Activated CD4-positive, alpha-beta T cell treated with anti-CD3 and anti-CD28 coated beads, Interleukin-2, amount 50 U/mL, for 48 hours (primary cell): ENCODE measurements at regions not wholly inside any gene's neighbourhood (a gene's known extent, or its start where the extent isn't known, plus 50 kb on each side); places are given as distances from the start of the nearest gene placed in this dataset.

Experiments used
- DNase-seq, 2 experiments: peaks; one replicate each; pipeline ENCODE4 v3.0.0-alpha.2; 2020

DNA sequence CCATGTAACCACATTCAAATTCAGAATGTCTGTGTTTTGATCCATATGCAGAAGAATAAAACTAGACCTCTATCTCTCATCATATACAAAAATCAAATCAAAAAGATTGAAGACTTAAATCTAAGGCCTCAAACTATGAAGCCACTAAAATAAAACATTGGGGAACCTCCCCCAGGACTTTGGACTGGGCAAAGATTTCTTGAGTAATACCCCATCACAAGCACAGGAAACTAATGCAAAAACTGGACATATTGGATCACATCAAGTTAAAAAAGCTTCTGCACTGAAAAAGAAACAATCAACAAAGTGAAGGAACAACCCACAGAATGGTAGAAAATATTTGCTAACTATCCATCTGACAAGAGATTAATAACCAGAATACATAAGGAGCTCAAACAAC lies 266.8 kb downstream of the EPM2A start:
- no peak for DNase-seq

DNA sequence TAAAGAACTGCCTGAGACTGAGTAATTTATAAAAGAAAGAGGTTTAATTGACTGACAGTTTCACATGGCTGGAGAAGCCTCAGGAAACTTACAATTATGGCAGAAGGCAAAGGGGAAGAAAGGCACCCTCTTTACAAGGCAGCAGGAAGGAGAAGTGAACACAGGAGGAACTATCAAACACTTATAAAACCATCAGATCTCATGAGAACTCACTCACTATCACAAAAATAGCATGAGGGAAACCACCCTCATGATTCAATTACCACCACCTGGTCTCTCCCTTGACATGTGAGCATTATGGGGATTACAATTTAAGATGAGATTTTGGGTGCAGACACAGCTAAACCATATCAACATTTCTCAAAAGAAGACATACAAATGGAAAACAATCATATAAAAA lies 266.3 kb downstream of the EPM2A start:
- no peak for DNase-seq

DNA sequence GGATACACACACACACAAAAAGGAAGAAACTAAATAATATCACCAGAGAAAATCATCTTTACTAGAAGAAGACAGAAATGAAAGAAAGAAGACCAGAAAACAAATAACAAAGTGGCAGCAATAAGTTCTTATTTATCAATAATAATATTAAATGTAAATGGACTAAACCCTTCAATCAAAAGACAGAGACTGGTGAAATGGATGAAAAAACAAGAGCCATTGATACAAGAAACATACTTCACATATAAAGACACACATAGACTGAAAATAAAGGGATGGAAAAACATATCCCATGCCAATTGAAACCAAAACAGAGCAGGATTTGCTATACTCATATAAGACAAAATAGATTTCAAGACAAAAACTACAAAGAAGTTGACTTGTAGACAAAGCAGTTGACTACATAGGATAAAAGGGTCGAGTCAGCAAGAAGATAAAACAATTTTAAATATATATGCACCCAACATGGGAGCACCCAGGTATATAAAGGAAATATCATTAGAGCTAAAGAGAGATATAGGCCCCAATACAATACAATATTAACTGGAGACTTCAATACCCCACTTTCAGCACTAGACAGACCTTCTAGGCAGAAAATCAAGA lies 259.4 kb downstream of the EPM2A start:
- DNase-seq, result no peak

DNA sequence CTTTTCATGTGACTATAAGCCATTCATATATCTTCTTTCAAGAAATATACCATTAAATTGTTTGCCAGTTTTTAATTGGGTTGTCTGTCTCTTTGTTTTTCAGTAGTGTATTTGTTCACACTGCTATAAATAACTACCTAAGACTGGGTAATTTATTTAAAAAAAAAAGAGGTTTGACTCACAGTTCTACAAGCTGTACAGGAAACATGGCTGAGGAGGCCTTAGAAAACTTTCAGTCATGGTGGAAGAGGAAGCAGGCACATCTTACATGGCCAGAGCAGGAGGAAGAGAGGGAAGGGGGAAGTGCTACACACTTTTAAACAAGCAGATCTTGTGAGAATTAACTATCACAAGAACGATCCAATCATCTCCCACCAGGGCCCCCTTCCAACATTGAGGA lies 255.3 kb downstream of the EPM2A start:
- no peak for DNase-seq

DNA sequence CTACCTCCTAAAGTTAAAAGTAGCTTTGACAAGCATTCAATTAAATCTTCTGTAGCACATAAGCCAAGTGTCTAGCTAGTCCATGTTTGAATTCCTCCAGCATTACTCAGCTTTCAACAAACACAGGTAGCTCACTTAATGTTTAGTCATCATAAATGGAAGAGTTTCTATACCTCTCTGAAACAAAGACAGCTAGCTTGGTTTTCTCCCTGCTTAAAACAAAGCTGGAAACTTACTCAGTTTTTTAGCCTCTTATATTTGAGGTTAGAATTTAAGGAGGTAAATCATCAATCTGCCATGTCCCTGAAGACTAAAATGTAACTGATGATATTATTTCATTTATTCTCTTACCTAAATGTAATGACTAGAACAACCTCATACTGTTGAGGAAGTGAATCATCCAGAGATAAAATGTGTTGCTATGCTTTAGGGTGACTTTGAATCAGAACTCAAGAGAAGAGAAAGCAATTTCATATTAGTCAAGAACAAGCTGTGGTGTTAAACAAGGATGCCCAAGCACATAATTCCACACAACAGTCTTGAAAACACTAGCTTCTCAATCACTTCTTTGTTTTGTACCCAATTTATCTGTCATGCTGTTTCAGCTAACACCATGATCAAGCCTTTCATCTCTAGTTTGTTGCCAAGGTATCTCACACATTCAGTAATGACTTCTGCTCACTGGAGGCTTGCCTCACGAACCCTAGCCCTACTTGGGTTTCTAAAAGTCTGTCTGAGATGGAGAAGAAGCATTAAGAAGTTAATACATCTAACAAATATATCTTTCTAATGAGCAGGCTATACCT lies 251.9 kb downstream of the EPM2A start:
- no peak for DNase-seq

DNA sequence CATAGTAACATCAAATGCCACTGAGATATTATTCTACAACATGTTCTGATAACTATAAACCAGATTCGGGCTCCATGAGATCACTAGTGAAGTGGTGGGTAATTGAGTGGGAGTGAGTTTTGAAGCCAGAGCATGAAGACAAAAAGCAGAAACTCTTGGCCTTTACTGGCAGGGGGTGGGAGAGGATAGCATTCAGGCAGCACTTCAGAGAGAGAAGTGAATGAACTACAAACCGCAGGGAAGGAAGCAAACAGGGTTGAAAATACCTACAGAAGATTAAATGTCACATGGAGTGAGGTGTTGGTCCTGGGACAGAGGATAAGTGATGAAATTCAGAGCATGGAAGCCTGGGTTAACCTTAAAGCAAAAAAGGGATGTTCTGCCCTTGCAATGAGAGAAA lies 250.0 kb downstream of the EPM2A start:
- DNase-seq, result no peak

DNA sequence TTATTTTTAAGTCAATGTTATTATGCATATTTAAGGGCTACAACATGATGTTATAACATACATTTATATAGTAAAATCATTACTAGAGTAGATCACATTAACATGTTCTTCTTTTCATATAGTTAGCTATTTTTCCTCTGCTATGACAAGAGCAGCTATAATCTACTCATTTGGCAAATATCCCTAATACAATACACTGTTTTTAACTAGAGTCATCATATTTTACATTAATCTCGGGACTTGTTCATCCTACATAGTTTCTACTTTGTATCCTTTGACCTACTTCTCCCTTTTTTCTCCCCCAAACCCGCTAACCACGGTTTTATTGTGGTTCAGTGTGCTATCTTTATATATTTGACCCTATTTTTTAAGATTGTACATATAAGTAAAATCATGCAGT lies 249.0 kb downstream of the EPM2A start:
- DNase-seq, result no peak

DNA sequence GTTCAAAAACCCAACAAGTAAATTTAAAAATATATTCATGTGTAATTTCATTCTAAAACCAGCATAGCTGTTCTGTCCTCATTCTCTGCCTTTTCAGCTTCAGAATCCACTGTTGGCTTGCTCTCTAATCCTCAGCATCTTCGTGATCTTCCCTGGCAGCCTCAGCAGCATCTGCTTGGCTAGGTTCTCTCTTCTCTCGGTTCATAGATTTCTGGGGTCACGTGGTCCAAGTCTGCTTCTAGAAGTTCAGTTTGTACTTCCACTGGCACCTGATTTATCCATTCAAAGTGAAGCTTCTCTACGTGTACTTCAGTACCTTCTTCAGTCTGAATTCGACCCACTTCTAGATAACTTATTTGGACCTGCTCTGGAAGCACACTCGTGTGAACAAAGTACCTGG lies 245.7 kb downstream of the EPM2A start:
- no peak for DNase-seq

DNA sequence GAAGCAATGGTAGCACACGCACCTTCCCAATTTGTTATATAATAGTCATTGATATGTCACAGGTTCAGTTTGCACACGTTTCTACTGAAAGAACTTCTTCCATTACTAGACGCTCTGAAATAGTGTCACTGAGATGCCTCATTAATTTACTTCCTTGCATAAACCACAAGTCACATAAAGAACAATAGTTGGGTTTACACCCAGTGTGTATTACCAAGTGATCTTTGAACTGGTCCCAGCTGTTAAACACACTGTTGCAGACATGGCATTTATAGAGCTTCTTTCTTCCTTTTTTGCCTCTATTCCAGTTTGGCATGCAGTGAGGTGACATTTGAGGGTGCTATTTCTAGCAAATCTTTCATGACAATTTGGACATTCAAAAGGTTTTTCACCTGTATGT lies 245.3 kb downstream of the EPM2A start:
- DNase-seq, result no peak

DNA sequence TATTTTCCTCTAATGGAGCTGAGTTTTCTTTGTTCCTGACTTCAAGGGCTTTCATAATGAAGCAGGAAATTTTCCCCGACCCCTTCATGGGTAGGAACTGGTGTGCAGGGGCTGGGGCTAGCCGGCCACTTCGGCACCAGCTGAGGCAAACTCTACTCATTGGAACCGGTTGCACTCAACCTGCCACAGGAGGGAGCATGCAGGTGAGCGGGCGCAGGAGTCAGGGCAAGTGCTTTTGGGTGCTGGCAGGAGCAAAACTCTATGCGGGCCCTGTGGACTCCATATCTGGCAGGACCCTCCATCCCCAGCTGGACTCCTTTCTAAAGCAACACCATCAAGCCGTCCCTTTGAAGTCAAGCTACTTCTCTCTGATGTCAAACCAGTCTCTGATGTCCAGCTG lies 244.2 kb downstream of the EPM2A start:
- no peak for DNase-seq

DNA sequence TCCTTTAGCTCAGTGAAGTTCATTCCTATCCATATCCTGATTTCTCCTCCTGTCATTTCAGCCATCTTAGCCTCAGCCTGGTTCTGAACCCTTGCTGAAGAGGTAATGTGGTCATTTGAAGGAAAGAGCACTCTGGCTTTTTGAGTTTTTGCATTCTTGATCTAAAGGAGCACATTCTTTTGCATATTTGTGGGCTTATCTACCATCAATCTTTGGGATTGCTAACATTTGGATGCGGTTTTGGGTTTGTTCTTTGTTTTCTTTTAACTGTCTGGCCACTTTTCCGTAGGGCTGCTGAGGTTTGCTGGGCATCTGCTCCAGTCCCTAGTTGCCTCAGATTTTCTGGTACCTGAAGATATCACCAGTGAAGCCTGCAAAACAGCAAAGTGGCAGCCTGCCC lies 238.3 kb downstream of the EPM2A start:
- DNase-seq, result no peak

DNA sequence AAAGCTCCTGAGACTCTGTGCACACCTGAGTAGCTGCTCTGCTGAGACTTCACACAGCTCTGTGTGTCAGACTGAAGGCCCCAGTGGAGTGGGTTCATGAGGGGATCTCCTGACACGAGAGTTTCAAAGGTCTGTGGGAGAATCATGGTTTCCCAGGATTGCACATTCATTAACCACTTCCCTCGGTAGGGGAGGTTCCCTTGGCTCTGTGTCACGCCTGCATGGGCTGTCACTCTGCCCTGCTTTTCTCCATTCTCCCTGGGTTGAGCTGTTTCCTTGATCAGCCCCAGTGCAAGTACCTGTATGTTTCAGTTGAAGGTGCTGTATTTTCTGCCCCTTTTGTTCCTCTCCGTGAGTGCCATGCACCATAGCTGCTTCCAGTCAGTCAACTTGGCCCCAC lies 236.9 kb downstream of the EPM2A start:
- no peak for DNase-seq

DNA sequence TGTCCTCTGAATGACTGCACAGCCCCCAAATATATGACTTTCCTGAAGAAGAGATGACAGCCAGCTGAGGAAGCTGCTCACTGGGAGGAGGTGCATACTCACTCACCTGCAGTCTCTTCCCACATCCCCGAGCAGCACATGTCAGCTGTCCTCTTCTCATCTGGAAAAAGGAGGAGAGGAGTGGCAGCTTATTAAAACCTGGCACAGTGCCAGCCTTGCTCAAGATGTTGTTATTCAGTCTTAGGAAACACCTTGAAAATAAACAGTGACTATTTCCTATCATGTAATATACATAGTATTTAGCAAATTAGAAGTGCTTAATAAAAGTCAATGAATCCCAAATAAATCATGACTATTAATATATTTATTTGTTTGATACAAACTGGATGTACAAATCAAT lies 232.9 kb downstream of the EPM2A start:
- DNase-seq, result no peak

DNA sequence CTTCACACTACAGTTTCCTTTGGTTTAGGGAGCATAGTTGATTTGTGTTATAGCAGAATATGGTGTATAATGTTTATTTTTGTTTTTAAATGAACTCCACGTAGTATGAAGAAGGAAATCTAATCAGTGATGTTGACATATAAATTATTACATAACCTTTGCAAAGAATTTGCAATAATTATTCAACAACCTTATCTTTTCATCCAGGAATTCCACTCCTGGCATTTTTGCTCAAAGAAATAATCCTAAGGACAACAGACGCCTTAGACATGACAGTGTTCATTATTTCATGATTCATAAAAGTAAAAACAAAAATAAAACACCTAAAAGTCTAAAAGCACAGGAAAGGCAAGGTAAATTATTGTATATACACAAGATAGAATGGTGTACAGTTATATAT lies 229.2 kb downstream of the EPM2A start:
- DNase-seq, result no peak

DNA sequence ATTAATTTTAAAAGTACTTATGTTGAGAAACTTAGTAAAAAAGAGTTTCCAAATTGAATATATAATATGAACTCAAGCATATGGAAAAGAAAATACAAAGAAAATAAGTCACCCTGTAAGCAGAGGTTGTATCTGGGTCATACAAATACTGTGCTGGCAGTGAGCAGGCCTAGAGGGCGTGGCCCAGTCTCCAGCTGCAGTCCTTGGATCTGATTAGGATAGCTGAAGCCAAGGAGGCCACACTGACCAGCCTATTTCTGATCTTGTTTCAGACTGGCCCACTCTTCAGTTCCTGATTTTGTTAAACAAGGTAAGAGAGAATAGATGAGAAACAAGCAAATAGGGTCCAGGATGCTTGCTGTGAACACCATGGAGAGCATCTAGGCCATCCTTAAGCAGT lies 228.8 kb downstream of the EPM2A start:
- DNase-seq, result no peak

DNA sequence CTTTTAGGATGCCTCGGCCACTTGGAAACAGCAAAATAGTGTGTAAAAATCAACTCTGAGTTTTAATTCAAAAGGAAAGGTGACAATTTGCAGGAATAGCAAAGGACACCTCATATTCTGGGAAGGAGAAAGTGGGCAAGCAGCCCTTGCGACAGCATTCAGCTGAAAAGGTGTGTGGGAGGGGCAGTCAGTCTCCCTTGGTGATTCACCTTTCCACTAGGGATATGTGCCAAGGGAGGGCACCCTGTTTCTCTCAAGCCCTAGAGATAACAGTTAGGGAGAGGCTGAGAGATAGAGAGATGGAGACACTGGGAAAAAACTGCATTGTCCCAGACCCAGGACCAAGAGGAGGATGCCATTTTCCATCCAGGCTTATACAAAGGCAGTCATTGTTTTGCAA lies 228.1 kb downstream of the EPM2A start:
- no peak for DNase-seq

DNA sequence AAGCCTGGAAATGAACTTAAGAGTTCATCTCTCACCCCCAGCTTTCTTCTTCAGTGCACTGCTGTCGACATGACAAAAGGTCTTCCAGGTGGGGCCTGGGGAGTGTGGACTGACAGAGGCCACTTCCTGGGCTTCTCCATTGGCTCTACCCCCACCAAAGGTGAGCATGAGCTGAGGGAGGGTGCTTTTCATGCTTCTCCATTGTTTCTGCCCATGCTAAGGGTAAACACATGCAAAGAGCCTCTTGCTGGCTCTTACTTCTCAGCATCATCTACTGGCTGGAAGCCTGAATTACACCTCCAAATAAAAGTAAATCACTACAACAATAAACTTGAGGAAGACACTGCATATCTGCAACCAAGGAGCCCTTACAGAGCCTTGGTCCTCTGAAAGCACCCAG lies 227.2 kb downstream of the EPM2A start:
- DNase-seq, result no peak

DNA sequence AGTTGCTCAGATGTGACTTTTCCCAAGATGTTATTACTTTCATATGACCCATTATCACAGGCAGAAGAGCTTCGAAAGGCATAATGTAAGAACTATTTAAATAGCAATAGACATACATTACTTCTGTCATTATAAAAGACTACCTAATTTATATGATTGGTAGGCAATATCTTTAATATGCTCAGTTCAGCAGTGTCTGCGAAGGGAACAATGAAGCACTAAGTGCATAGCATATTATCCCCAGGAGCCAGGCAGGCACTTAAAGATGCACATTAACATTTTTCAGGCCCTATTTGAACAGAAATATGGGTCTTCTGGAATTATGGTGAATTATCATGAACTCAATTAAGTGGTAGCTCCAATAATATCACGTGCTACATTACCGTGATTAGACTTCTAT lies 217.8 kb downstream of the EPM2A start:
- DNase-seq, result no peak

DNA sequence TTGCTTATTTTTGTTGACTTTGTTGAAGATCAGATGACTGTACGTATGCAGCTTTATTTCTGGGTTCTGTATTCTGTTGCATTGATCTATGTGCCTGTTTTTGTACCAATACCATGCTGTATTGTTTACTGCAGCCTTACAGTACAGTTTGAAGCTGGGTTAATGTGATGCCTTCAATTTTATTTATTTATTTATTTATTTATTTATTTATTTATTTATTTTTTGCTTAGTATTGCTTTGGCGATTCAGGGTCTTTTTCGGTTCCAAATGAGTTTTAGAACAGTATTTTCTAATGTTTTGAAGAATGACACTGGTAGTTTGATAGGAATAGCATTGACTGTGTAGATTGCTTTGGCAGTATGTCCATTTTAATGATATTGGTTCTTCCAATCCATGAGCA lies 210.3 kb downstream of the EPM2A start:
- DNase-seq, result no peak

DNA sequence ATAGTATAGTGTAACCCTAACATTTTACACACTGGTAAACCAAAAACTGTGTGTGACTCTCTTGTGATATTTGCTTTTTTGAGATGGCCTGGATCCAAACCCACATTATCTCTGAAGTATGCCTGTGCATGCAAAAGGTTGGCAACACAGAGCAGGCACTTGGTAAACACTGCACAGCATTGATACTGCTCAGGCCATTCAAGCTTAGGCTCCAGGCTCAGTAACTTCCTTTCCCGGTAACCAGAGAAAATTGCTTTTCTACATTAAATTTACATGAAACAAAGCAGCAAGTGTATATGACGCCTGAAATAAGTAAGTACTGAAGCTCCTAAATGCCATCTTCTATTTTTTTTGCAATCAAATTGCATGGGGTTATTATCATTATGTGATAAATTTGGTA lies 205.7 kb downstream of the EPM2A start:
- no peak for DNase-seq

DNA sequence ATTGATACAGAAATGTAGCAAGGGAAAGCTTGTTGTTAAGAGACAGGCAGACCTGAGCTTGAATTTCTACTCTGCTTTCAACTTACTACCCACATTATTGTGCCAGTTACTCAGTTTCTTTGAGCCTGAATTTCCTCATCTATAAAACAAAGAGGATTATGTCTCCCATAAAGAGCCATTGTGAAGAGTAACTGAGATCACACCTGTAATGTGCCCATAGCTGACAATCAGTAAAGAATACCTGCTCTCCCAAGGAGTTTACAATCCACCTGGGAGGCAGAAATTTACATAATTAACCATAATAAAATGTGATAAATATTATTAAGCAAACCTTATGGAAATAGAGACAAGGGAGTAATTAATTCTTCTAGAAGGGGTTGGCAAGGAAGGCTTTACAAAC lies 204.9 kb downstream of the EPM2A start:
- no peak for DNase-seq

DNA sequence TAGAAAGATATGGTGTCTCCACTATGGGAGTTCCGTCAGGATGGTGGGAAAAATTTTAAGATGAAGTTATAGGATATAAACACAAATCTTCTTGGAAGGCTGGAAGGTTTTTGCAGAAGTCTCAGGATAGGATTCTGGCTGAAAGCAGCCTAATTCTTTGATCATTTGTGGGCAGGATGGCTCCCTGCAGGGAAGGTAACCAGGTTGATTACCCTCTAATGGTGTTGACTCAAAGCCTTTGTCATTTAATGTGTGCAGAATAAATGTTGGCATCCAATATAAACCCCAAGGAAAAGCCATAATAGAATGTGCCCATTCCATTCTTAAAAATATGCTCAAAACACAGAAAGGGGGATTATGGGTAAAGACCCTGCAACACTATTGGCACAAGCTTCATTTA lies 204.3 kb downstream of the EPM2A start:
- DNase-seq, result no peak

DNA sequence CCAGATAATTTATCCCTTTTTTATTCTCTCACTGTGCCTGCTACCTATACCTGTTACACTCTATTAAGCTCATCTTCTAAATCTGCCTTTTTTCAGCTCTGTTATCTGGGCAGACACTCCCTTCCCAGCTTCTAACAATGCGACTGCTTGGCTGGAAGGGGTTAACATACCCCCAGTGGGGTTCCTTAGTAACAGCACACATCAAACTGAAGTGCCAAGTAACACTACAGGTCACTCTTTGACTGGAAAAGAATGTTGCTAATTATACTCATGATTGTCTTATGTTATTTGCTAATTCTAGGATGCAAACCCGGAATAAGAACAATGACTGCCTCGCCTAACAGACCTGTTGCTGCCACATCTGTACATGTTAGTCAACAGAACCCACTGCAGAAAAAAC lies 203.5 kb downstream of the EPM2A start:
- no peak for DNase-seq

DNA sequence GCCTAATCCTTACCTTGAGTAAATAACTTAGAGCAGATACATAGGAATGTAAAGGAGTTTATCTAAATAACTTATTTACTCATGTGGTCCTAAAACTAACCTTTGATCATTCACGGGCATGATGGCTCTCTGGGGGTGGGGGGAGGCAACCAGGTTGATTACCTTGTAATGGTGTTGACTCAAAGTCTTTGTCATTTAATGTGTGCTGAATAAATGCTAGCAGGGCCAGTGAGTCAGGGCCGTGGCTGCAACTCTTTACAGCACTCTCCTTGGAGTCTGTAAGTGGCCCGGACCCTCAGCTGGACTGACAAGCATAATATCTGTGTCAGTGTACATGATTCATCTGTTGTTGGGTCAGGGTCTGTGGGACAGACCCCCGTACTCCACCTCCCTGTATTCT lies 203.0 kb downstream of the EPM2A start:
- DNase-seq, result no peak

DNA sequence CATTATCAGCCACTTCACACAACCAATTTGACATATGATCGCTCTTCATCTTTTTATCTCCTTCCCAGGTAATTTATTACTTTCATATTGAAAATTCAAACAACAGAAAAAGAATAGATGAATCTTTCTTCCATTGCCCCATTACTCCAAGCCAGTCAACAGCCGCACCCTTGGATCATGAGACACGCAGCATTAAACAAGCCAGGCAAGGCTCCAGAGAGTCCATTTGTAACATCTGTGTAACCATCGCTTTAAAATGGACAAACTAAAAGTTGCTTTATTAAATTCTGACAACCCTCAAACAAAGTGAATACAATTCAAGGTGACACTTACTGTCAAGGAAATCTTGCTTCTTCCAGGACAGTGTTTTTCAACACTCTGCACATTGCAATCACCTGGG lies 200.3 kb downstream of the EPM2A start:
- no peak for DNase-seq
